ENCODE measurements at regions not wholly inside any gene's neighbourhood (a gene's known extent, or its start where the extent isn't known, plus 50 kb on each side); places are given as distances from the start of the nearest gene placed in this dataset.

- TF ChIP-seq CTCF (IDR thresholded peaks at IDR 0.05) = no peak
- TF ChIP-seq REST (IDR thresholded peaks at IDR 0.05; ENCODE audit: insufficient read depth in 1 of 2, low read depth in 2 of 2, low read length in 1 of 2) = no peak
- TF ChIP-seq POLR2AphosphoS5 (IDR thresholded peaks at IDR 0.05; ENCODE audit: low read depth, low read length) = no peak
Observed at GRCh38 chr5:100676817-100677631, 141.8 kb downstream of the FAM174A start.
